HK-2 (cell line): ENCODE measurements at regions not wholly inside any gene's neighbourhood (a gene's known extent, or its start where the extent isn't known, plus 50 kb on each side); places are given as distances from the start of the nearest gene placed in this dataset.
A peak's percentile ranks its signal among the peaks of the same experiment; 100 is the strongest.

ENCODE experiments used
- DNase-seq: peaks from one replicate; pipeline ENCODE4 v3.0.0-alpha.2; 2018; ENCODE audit not compliant: unreplicated experiment

- DNase-seq: no peak
Observed at GRCh38 chr2:160672211-160672610, 178.6 kb upstream of the RBMS1 start.

GRCh38 chr2:160674146-160674750, 180.6 kb upstream of the RBMS1 start:
- no peak for DNase-seq

- no peak for DNase-seq
Observed at GRCh38 chr2:160679686-160680085, 186.1 kb upstream of the RBMS1 start.

- DNase-seq: no peak
Observed at GRCh38 chr2:160680294-160680693, 186.7 kb upstream of the RBMS1 start.

GRCh38 chr2:160680974-160681373, 187.4 kb upstream of the RBMS1 start:
- no peak for DNase-seq

GRCh38 chr2:160683206-160683605, 189.6 kb upstream of the RBMS1 start:
- DNase-seq: no peak

GRCh38 chr2:160687629-160688028, 194.0 kb upstream of the RBMS1 start:
- DNase-seq: no peak

GRCh38 chr2:160689441-160689840, 195.8 kb upstream of the RBMS1 start:
- DNase-seq: no peak

GRCh38 chr2:160694221-160694620, 200.6 kb upstream of the RBMS1 start:
- no peak for DNase-seq

- no peak for DNase-seq
Observed at GRCh38 chr2:160694631-160695030, 201.0 kb upstream of the RBMS1 start.

GRCh38 chr2:160695402-160696086, 201.9 kb upstream of the RBMS1 start:
- DNase-seq: no peak

GRCh38 chr2:160696087-160696452, 202.5 kb upstream of the RBMS1 start:
- no peak for DNase-seq

GRCh38 chr2:160697817-160698216, 204.2 kb upstream of the RBMS1 start:
- no peak for DNase-seq

GRCh38 chr2:160700021-160700814, 206.6 kb upstream of the RBMS1 start:
- no peak for DNase-seq

GRCh38 chr2:160701822-160702221, 208.2 kb upstream of the RBMS1 start:
- DNase-seq: no peak

GRCh38 chr2:160702754-160703153, 209.1 kb upstream of the RBMS1 start:
- DNase-seq: no peak

- DNase-seq: peak; percentile 16
Observed at GRCh38 chr2:160703648-160704585, 210.3 kb upstream of the RBMS1 start.

GRCh38 chr2:160715428-160715827, 221.8 kb upstream of the RBMS1 start:
- DNase-seq: no peak

GRCh38 chr2:160719116-160719515, 225.5 kb upstream of the RBMS1 start:
- peak; percentile 7 for DNase-seq

- no peak for DNase-seq
Observed at GRCh38 chr2:160720098-160720497, 226.5 kb upstream of the RBMS1 start.

- no peak for DNase-seq
Observed at GRCh38 chr2:160721089-160722040, 227.8 kb upstream of the RBMS1 start.
